HCT116 (cell line): ENCODE measurements at regions not wholly inside any gene's neighbourhood (a gene's known extent, or its start where the extent isn't known, plus 50 kb on each side); places are given as distances from the start of the nearest gene placed in this dataset.

Experiments
- ATAC-seq: fragments of 200-7000 bp; cut with Tn5 transposase; 2 replicates; pipeline ENCODE4 v1.9.1; 2020; ENCODE audit warnings: mild to moderate bottlenecking, moderate library complexity
- BruUV-seq: library from RNA; stranded (reverse); fragments of 400-500 nt; replicated peaks from 2 replicates; lab custom pipeline; 2021; lab: Mats Ljungman, UMichigan
- CTCF ChIA-PET: fragments of 300-600 bp; sonication (Branson Sonifier 250); formaldehyde crosslinking; loops from one replicate; lab custom pipeline; 2021; ENCODE audit warnings: antibody characterized with exemption; lab: Charles Lee
- POLR2A ChIA-PET: fragments of 300-600, 350-600 bp; sonication (Branson Sonifier 250); formaldehyde crosslinking; loops from one replicate; lab custom pipeline; 2021; ENCODE audit warnings: antibody characterized with exemption; lab: Charles Lee
- RAD21 ChIA-PET, 2 experiments: fragments of 300-600 bp; sonication (Branson Sonifier 250); formaldehyde crosslinking; loops; one replicate each; lab custom pipeline; 2023; ENCODE audit warnings: low total read pairs in 2 of 2; ENCODE audit not compliant: uncharacterized antibody in 2 of 2, unreplicated experiment in 2 of 2, low non-redundant PET in 1 of 2; lab: Charles Lee
- DNase-seq: peaks from one replicate; pipeline ENCODE4 v3.0.0-alpha.2; 2010; ENCODE audit warnings: low read depth, low spot score
- H2AFZ ChIP-seq: fragments of 200-600 bp; shearing (Covaris generic), sonication (generic); 2 replicates; pipeline ENCODE4 v1.6.1; 2017; ENCODE audit warnings: low read depth, mixed run types, mixed read lengths, antibody characterized with exemption, low read length; ENCODE audit not compliant: poor library complexity, severe bottlenecking
- H3K27ac ChIP-seq: 2 replicates; pipeline ENCODE4 v1.5.1; 2012; ENCODE audit warnings: low read depth, low read length
- H3K27me3 ChIP-seq: fragments of 200-600 bp; sonication (generic); 2 replicates; pipeline ENCODE4 v1.6.1; 2016; ENCODE audit warnings: mixed run types, low read length, mixed read lengths; ENCODE audit not compliant: insufficient read depth
- H3K36me3 ChIP-seq, 2 experiments: fragments of 200-500 bp in 1 of 2; fragments of 200-600 bp in 1 of 2; sonication (Bioruptor generic) in 1 of 2; sonication (generic) in 1 of 2; 2 replicates each; pipeline versions ENCODE4 v1.5.1 to v1.6.1; 2014 to 2016; ENCODE audit warnings: low read length in 2 of 2, inconsistent platforms in 1 of 2, mixed read lengths in 1 of 2, mixed run types in 1 of 2; ENCODE audit not compliant: insufficient read depth in 2 of 2, control insufficient read depth in 1 of 2
- H3K4me1 ChIP-seq, 2 experiments: fragments of 200-600 bp in 1 of 2; sonication (generic) in 1 of 2; 2 replicates each; pipeline versions ENCODE4 v1.5.1 to v1.6.1; 2012 to 2017; ENCODE audit warnings: low read length in 2 of 2, inconsistent platforms in 1 of 2, mild to moderate bottlenecking in 1 of 2, mixed read lengths in 1 of 2, mixed run types in 1 of 2, moderate library complexity in 1 of 2; ENCODE audit not compliant: insufficient read depth in 2 of 2, control insufficient read depth in 1 of 2
- H3K4me2 ChIP-seq: fragments of 200-600 bp; sonication (generic); 2 replicates; pipeline ENCODE4 v1.6.1; 2017; ENCODE audit warnings: mixed run types, low read length, mixed read lengths
- H3K4me3 ChIP-seq, 2 experiments: fragments of 200-600 bp in 1 of 2; sonication (generic) in 1 of 2; replicated peaks in 1 of 2; 2 replicates each; pipeline ENCODE4 v1.5.1; 2011 to 2016; ENCODE audit warnings: low read length in 2 of 2, control low read depth in 1 of 2, low read depth in 1 of 2, mild to moderate bottlenecking in 1 of 2, mixed read lengths in 1 of 2, mixed run types in 1 of 2
- H3K79me2 ChIP-seq: fragments of 200-600 bp; sonication (generic); 2 replicates; pipeline ENCODE4 v1.6.1; 2017; ENCODE audit warnings: mild to moderate bottlenecking, mixed run types, low read length, moderate library complexity, mixed read lengths; ENCODE audit not compliant: insufficient read depth
- H3K9ac ChIP-seq: fragments of 200-600 bp; sonication (generic); 2 replicates; pipeline ENCODE4 v1.6.1; 2016; ENCODE audit warnings: low read length, mixed read lengths
- H3K9me2 ChIP-seq: fragments of 200-600 bp; sonication (generic), shearing (Covaris generic); 2 replicates; pipeline ENCODE4 v1.6.1; 2017; ENCODE audit warnings: mixed run types, mild to moderate bottlenecking, moderate library complexity; ENCODE audit not compliant: insufficient read depth
- H3K9me3 ChIP-seq, 2 experiments: fragments of 200-500 bp in 1 of 2; fragments of 200-600 bp in 1 of 2; sonication (Bioruptor generic) in 1 of 2; sonication (generic) in 1 of 2; 2 replicates each; pipeline ENCODE4 v1.6.1; 2014 to 2017; ENCODE audit warnings: low read length in 2 of 2, mixed read lengths in 2 of 2, inconsistent platforms in 1 of 2, low read depth in 1 of 2, mild to moderate bottlenecking in 1 of 2, mixed run types in 1 of 2, moderate library complexity in 1 of 2; ENCODE audit not compliant: control insufficient read depth in 1 of 2, insufficient read depth in 1 of 2
- H4K20me1 ChIP-seq: fragments of 200-600 bp; sonication (generic), shearing (Covaris generic); 2 replicates; pipeline ENCODE4 v1.6.1; 2017; ENCODE audit warnings: mixed run types, mild to moderate bottlenecking, moderate library complexity; ENCODE audit not compliant: insufficient read depth
- CBX3 ChIP-seq: IDR thresholded peaks from 2 replicates; pipeline ENCODE4 v1.6.1; 2012; ENCODE audit warnings: low read depth
- ELF1 ChIP-seq: IDR thresholded peaks from 2 replicates; pipeline ENCODE4 v1.6.1; 2012; ENCODE audit warnings: low read depth, borderline replicate concordance
- EZH2phosphoT487 ChIP-seq: fragments of 200-600 bp; IDR thresholded peaks from 2 replicates; pipeline ENCODE4 v1.6.1; 2018; ENCODE audit warnings: antibody characterized with exemption, borderline replicate concordance
- FOSL1 ChIP-seq: IDR thresholded peaks from 2 replicates; pipeline ENCODE4 v1.6.1; 2012; ENCODE audit warnings: low read depth
- JUND ChIP-seq: IDR thresholded peaks from 2 replicates; pipeline ENCODE4 v1.6.1; 2012
- POLR2AphosphoS5 ChIP-seq: IDR thresholded peaks from 2 replicates; pipeline ENCODE4 v1.6.1; 2011; ENCODE audit warnings: mild to moderate bottlenecking, low read depth, low read length, moderate library complexity
- RAD21 ChIP-seq: IDR thresholded peaks from 2 replicates; pipeline ENCODE4 v1.6.1; 2012; ENCODE audit warnings: low read depth, mild to moderate bottlenecking
- SIN3A ChIP-seq: IDR thresholded peaks from 2 replicates; pipeline ENCODE4 v1.6.1; 2012; ENCODE audit warnings: low read depth
- SP1 ChIP-seq: IDR thresholded peaks from 2 replicates; pipeline ENCODE4 v1.6.1; 2012; ENCODE audit warnings: low read depth
- YY1 ChIP-seq: IDR thresholded peaks from 2 replicates; pipeline ENCODE4 v1.6.1; 2011; ENCODE audit warnings: low read length, low read depth, moderate library complexity, mild to moderate bottlenecking; ENCODE audit not compliant: insufficient replicate concordance; ENCODE audit errors: extremely low read depth
- ZNF274 ChIP-seq: fragments of 200-500 bp; sonication (Bioruptor generic); IDR thresholded peaks from 2 replicates; pipeline ENCODE4 v1.6.1; 2014; ENCODE audit warnings: mild to moderate bottlenecking, low read depth, low read length, inconsistent platforms
- intact Hi-C: fragments of 100-400 bp; cut with micrococcal nuclease; formaldehyde crosslinking; loops from 2 replicates; pipeline ENCODE4 v1.10.0; 2022
- TF ChIP-seq, protein P1 (sequence below), 3 experiments: fragments of 200-600 bp in 1 of 3; sonication (generic) in 1 of 3; IDR thresholded peaks in 2 of 3; conservative IDR thresholded peaks in 1 of 3; 2 replicates each; pipeline ENCODE4 v1.5.1; 2012 to 2017; ENCODE audit warnings: low read depth in 2 of 3, low read length in 2 of 3, antibody characterized with exemption in 1 of 3, borderline replicate concordance in 1 of 3, control low read depth in 1 of 3, mild to moderate bottlenecking in 1 of 3, mixed read lengths in 1 of 3, mixed run types in 1 of 3, moderate library complexity in 1 of 3; ENCODE audit not compliant: insufficient read depth in 1 of 3
- TF ChIP-seq, protein P2 (sequence below): IDR thresholded peaks from 2 replicates; pipeline ENCODE4 v1.6.1; 2012
- TF ChIP-seq, protein P3 (sequence below): IDR thresholded peaks from 2 replicates; pipeline ENCODE4 v1.6.1; 2011; ENCODE audit warnings: mild to moderate bottlenecking, low read length, moderate library complexity; ENCODE audit not compliant: insufficient replicate concordance; ENCODE audit errors: extremely low read depth
- TF ChIP-seq, protein P4 (sequence below): IDR thresholded peaks from 2 replicates; pipeline ENCODE4 v1.6.1; 2012; ENCODE audit warnings: low read depth

- H3K9me3 ChIP-seq = no peaks in the 10 kb centered on the region
- no TSS peak for BruUV-seq
These were observed 912.7 kb upstream of the NR2F2 start for GRCh38 chr15:95417761-95418160.

DNA sequence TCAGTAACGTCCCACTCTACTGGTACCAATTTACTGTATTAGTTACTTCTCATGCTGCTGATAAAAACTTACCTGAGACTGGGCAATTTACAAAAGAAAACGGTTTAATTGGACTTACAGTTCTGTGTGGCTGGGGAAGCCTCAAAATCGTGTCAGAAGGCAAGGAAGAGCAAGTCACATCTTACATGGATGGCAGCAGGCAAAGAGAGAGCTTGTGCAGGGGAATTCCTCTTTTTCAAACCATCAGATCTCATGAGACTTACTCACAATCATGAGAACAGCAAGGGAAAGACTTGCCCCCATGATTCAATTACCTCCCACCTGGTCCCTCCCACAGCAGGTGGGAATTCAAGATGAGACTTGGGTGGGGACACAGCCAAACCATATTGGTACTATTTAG lies 908.2 kb upstream of the NR2F2 start:
- ChIA-PET POLR2A (no interaction called here), CTCF (no interaction called here), RAD21 (no interaction called here)
- no peaks in the 10 kb centered on the region for H3K4me1 ChIP-seq
- no peak for DNase-seq
- no peak overlapping the region for H3K4me3 ChIP-seq
- no peak overlapping the region for H3K27ac ChIP-seq
- H3K9me2 ChIP-seq = no peaks in the 10 kb centered on the region
- no peak for ATAC-seq
- no peaks in the 10 kb centered on the region for H3K79me2 ChIP-seq
- H3K27me3 ChIP-seq = no peaks in the 10 kb centered on the region
- no peaks in the 10 kb centered on the region for H3K36me3 ChIP-seq
- intact Hi-C loops = no loop called here
- no peak overlapping the region for H3K9ac ChIP-seq
- H2AFZ ChIP-seq = no peak overlapping the region
- H3K9me3 ChIP-seq = no peaks in the 10 kb centered on the region
- H3K4me2 ChIP-seq = no peak overlapping the region
- BruUV-seq = no TSS peak
- no peaks in the 10 kb centered on the region for H4K20me1 ChIP-seq
- TF ChIP-seq SP1 (no peak), CBX3 (no peak), RAD21 (no peak), ZNF274 (no peak), EZH2phosphoT487 (no peak), SIN3A (no peak), ELF1 (no peak)
- TF ChIP-seq, protein P1, sequence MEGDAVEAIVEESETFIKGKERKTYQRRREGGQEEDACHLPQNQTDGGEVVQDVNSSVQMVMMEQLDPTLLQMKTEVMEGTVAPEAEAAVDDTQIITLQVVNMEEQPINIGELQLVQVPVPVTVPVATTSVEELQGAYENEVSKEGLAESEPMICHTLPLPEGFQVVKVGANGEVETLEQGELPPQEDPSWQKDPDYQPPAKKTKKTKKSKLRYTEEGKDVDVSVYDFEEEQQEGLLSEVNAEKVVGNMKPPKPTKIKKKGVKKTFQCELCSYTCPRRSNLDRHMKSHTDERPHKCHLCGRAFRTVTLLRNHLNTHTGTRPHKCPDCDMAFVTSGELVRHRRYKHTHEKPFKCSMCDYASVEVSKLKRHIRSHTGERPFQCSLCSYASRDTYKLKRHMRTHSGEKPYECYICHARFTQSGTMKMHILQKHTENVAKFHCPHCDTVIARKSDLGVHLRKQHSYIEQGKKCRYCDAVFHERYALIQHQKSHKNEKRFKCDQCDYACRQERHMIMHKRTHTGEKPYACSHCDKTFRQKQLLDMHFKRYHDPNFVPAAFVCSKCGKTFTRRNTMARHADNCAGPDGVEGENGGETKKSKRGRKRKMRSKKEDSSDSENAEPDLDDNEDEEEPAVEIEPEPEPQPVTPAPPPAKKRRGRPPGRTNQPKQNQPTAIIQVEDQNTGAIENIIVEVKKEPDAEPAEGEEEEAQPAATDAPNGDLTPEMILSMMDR (IDR thresholded peaks at IDR 0.05 in 2 of 3, conservative IDR thresholded peaks at IDR 0.05 in 1 of 3; ENCODE audit: borderline replicate concordance in 1 of 3, insufficient read depth in 1 of 3, low read depth in 2 of 3, low read length in 2 of 3) = no peak
- TF ChIP-seq, protein P2, sequence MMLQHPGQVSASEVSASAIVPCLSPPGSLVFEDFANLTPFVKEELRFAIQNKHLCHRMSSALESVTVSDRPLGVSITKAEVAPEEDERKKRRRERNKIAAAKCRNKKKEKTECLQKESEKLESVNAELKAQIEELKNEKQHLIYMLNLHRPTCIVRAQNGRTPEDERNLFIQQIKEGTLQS = no peak
- TF ChIP-seq, protein P3, sequence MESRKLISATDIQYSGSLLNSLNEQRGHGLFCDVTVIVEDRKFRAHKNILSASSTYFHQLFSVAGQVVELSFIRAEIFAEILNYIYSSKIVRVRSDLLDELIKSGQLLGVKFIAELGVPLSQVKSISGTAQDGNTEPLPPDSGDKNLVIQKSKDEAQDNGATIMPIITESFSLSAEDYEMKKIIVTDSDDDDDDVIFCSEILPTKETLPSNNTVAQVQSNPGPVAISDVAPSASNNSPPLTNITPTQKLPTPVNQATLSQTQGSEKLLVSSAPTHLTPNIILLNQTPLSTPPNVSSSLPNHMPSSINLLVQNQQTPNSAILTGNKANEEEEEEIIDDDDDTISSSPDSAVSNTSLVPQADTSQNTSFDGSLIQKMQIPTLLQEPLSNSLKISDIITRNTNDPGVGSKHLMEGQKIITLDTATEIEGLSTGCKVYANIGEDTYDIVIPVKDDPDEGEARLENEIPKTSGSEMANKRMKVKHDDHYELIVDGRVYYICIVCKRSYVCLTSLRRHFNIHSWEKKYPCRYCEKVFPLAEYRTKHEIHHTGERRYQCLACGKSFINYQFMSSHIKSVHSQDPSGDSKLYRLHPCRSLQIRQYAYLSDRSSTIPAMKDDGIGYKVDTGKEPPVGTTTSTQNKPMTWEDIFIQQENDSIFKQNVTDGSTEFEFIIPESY = no peak
- TF ChIP-seq, protein P4, sequence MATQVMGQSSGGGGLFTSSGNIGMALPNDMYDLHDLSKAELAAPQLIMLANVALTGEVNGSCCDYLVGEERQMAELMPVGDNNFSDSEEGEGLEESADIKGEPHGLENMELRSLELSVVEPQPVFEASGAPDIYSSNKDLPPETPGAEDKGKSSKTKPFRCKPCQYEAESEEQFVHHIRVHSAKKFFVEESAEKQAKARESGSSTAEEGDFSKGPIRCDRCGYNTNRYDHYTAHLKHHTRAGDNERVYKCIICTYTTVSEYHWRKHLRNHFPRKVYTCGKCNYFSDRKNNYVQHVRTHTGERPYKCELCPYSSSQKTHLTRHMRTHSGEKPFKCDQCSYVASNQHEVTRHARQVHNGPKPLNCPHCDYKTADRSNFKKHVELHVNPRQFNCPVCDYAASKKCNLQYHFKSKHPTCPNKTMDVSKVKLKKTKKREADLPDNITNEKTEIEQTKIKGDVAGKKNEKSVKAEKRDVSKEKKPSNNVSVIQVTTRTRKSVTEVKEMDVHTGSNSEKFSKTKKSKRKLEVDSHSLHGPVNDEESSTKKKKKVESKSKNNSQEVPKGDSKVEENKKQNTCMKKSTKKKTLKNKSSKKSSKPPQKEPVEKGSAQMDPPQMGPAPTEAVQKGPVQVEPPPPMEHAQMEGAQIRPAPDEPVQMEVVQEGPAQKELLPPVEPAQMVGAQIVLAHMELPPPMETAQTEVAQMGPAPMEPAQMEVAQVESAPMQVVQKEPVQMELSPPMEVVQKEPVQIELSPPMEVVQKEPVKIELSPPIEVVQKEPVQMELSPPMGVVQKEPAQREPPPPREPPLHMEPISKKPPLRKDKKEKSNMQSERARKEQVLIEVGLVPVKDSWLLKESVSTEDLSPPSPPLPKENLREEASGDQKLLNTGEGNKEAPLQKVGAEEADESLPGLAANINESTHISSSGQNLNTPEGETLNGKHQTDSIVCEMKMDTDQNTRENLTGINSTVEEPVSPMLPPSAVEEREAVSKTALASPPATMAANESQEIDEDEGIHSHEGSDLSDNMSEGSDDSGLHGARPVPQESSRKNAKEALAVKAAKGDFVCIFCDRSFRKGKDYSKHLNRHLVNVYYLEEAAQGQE = no peak

More at GRCh38 chr15:95417761-95418160, 912.7 kb upstream of the NR2F2 start:
- RAD21 ChIA-PET = no interaction called here
- no peak overlapping the region for H2AFZ ChIP-seq
- TF ChIP-seq FOSL1 = no peak
- no peak for TF ChIP-seq CBX3
- TF ChIP-seq POLR2AphosphoS5 = no peak
- TF ChIP-seq JUND = no peak
- TF ChIP-seq YY1 = no peak
- no peak for TF ChIP-seq EZH2phosphoT487
- TF ChIP-seq, all 23 proteins: peak for 0
- no peaks in the 10 kb centered on the region for H3K4me1 ChIP-seq
- no peaks in the 10 kb centered on the region for H3K79me2 ChIP-seq
- H3K9ac ChIP-seq = no peak overlapping the region
- no peaks in the 10 kb centered on the region for H3K27me3 ChIP-seq
- ATAC-seq (no peak), DNase-seq (no peak)
- H3K36me3 ChIP-seq = no peaks in the 10 kb centered on the region
- ChIA-PET POLR2A (no interaction called here), CTCF (no interaction called here)
- no peaks in the 10 kb centered on the region for H4K20me1 ChIP-seq
- no peak overlapping the region for H3K27ac ChIP-seq
- no peak overlapping the region for H3K4me2 ChIP-seq
- H3K4me3 ChIP-seq = no peak overlapping the region
- intact Hi-C loops = no loop called here
- H3K9me2 ChIP-seq = no peaks in the 10 kb centered on the region
